H1 (cell line): ENCODE measurements at regions not wholly inside any gene's neighbourhood (a gene's known extent, or its start where the extent isn't known, plus 50 kb on each side); places are given as distances from the start of the nearest gene placed in this dataset.

Source experiments
- CTCF ChIA-PET: fragments of 300-600 bp; sonication (Branson Sonifier 250); formaldehyde crosslinking; loops from one replicate; lab custom pipeline; 2021; ENCODE audit not compliant: partially characterized antibody; lab: Charles Lee
- POLR2A ChIA-PET: fragments of 300-600 bp; sonication (Branson Sonifier 250); formaldehyde crosslinking; loops from one replicate; lab custom pipeline; 2021; ENCODE audit warnings: inconsistent platforms; ENCODE audit not compliant: partially characterized antibody; lab: Charles Lee
- DNase-seq, 2 experiments: peaks; one replicate each; pipeline versions ENCODE4 v3.0.0 to v3.0.0-alpha.2; 2010 to 2022; ENCODE audit warnings: low spot score in 2 of 2, low read depth in 1 of 2, mixed read lengths in 1 of 2
- FAIRE-seq: peaks from 2 replicates; lab custom pipeline; 2011; peaks lifted over from hg19 to GRCh38; lab: Jason Lieb, UNC
- H2AFZ ChIP-seq: 2 replicates; pipeline ENCODE4 v1.8.1; 2012; ENCODE audit warnings: low read length, inconsistent platforms
- H2AK5ac ChIP-seq: 2 replicates; pipeline ENCODE4 v1.6.1; 2013; ENCODE audit warnings: low read depth, low read length
- H2BK120ac ChIP-seq: replicated peaks from 2 replicates; pipeline ENCODE3; 2013; ENCODE audit warnings: low read depth, low read length, inconsistent platforms
- H2BK12ac ChIP-seq: 2 replicates; pipeline ENCODE4 v1.6.1; 2013; ENCODE audit warnings: low read depth, low read length
- H2BK15ac ChIP-seq: 2 replicates; pipeline ENCODE4 v1.6.1; 2013; ENCODE audit warnings: low read length
- H2BK20ac ChIP-seq: 2 replicates; pipeline ENCODE4 v1.6.1; 2013; ENCODE audit warnings: low read length
- H2BK5ac ChIP-seq: 2 replicates; pipeline ENCODE4 v1.6.1; 2013; ENCODE audit warnings: low read depth, low read length
- H3K14ac ChIP-seq: 2 replicates; pipeline ENCODE4 v1.6.1; 2013; ENCODE audit warnings: inconsistent platforms; ENCODE audit not compliant: insufficient read length
- H3K18ac ChIP-seq: 2 replicates; pipeline ENCODE4 v1.6.1; 2013; ENCODE audit warnings: low read length; ENCODE audit errors: extremely low read depth
- H3K23ac ChIP-seq: 2 replicates; pipeline ENCODE4 v1.6.1; 2013; ENCODE audit warnings: inconsistent platforms; ENCODE audit not compliant: insufficient read length
- H3K23me2 ChIP-seq: 2 replicates; pipeline ENCODE4 v1.6.1; 2013; ENCODE audit warnings: low read depth, low read length
- H3K27ac ChIP-seq: 2 replicates; pipeline ENCODE4 v1.6.1; 2011; ENCODE audit warnings: low read depth, low read length, inconsistent platforms
- H3K27me3 ChIP-seq, 4 experiments: replicated peaks in 1 of 4; 1 replicate in 1 of 4; 2 replicates in 3 of 4; pipeline versions ENCODE4 v1.6.1 to v1.8.1; 2011 to 2013; ENCODE audit warnings: low read length in 3 of 4, mild to moderate bottlenecking in 3 of 4, inconsistent platforms in 2 of 4, mixed read lengths in 2 of 4, moderate library complexity in 1 of 4; ENCODE audit not compliant: control insufficient read depth in 3 of 4, insufficient read depth in 3 of 4; ENCODE audit errors: extremely low read depth in 1 of 4
- H3K36me3 ChIP-seq, 4 experiments: 2 replicates each; pipeline versions ENCODE4 v1.6.1 to v1.8.1; 2011 to 2013; ENCODE audit warnings: mild to moderate bottlenecking in 4 of 4, low read length in 3 of 4, moderate library complexity in 2 of 4, control low read depth in 1 of 4, inconsistent platforms in 1 of 4; ENCODE audit not compliant: insufficient read depth in 4 of 4, control insufficient read depth in 2 of 4
- H3K4ac ChIP-seq: replicated peaks from 2 replicates; pipeline ENCODE3; 2013; ENCODE audit warnings: low read length, low read depth, mixed read lengths, inconsistent platforms; ENCODE audit not compliant: insufficient read length
- H3K4me1 ChIP-seq, 4 experiments: replicated peaks in 1 of 4; 1 replicate in 1 of 4; 2 replicates in 3 of 4; pipeline versions ENCODE4 v1.6.1 to v1.8.1; 2011 to 2013; ENCODE audit warnings: low read length in 3 of 4, inconsistent platforms in 2 of 4, mixed read lengths in 1 of 4; ENCODE audit not compliant: insufficient read depth in 4 of 4, control insufficient read depth in 3 of 4
- H3K4me2 ChIP-seq, 2 experiments: 2 replicates each; pipeline versions ENCODE4 v1.6.1 to v1.8.1; 2011 to 2013; ENCODE audit warnings: low read depth in 2 of 2, low read length in 2 of 2, control low read depth in 1 of 2, inconsistent platforms in 1 of 2, mild to moderate bottlenecking in 1 of 2; ENCODE audit not compliant: insufficient read depth in 1 of 2
- H3K4me3 ChIP-seq, 4 experiments: fragments of 200-600, 300-600 bp in 1 of 4; sonication (generic), shearing (Covaris generic), sonication (Bioruptor Twin) in 1 of 4; 2 replicates each; pipeline versions ENCODE4 v1.5.1 to v1.8.1; 2011 to 2016; ENCODE audit warnings: low read length in 4 of 4, low read depth in 3 of 4, control low read depth in 2 of 4, inconsistent platforms in 2 of 4, mild to moderate bottlenecking in 2 of 4, mixed read lengths in 1 of 4, moderate library complexity in 1 of 4; ENCODE audit not compliant: insufficient read depth in 2 of 4; ENCODE audit errors: extremely low read depth in 1 of 4
- H3K56ac ChIP-seq: replicated peaks from 2 replicates; pipeline ENCODE3; 2013; ENCODE audit warnings: low read depth, mild to moderate bottlenecking, mixed read lengths, low read length, inconsistent platforms; ENCODE audit not compliant: insufficient read length
- H3K79me1 ChIP-seq: 2 replicates; pipeline ENCODE4 v1.6.1; 2013; ENCODE audit warnings: low read depth, low read length, control low read depth
- H3K79me2 ChIP-seq, 2 experiments: 2 replicates each; pipeline versions ENCODE4 v1.6.1 to v1.8.1; 2012 to 2013; ENCODE audit warnings: low read length in 2 of 2, mild to moderate bottlenecking in 2 of 2, inconsistent platforms in 1 of 2; ENCODE audit not compliant: insufficient read depth in 2 of 2, control insufficient read depth in 1 of 2
- H3K9ac ChIP-seq, 4 experiments: replicated peaks in 1 of 4; 1 replicate in 1 of 4; 2 replicates in 3 of 4; pipeline versions ENCODE4 v1.6.1 to v1.8.1; 2011 to 2013; ENCODE audit warnings: low read depth in 3 of 4, low read length in 3 of 4, control low read depth in 2 of 4, mild to moderate bottlenecking in 2 of 4, moderate library complexity in 2 of 4, inconsistent platforms in 1 of 4; ENCODE audit errors: extremely low read depth in 1 of 4
- H3K9me3 ChIP-seq, 2 experiments: 2 replicates each; pipeline versions ENCODE4 v1.6.1 to v1.8.1; 2012 to 2013; ENCODE audit warnings: mild to moderate bottlenecking in 2 of 2, moderate library complexity in 2 of 2, control low read depth in 1 of 2, inconsistent platforms in 1 of 2, low read depth in 1 of 2, low read length in 1 of 2, mixed read lengths in 1 of 2; ENCODE audit not compliant: insufficient read depth in 2 of 2
- H4K20me1 ChIP-seq, 2 experiments: replicated peaks in 1 of 2; 2 replicates each; pipeline versions ENCODE3 to v1.8.1; 2011 to 2013; ENCODE audit warnings: inconsistent platforms in 2 of 2, low read length in 2 of 2, mild to moderate bottlenecking in 1 of 2; ENCODE audit not compliant: insufficient read depth in 2 of 2, control insufficient read depth in 1 of 2
- H4K5ac ChIP-seq: 2 replicates; pipeline ENCODE4 v1.6.1; 2013; ENCODE audit warnings: low read length, low read depth, mixed read lengths, inconsistent platforms; ENCODE audit not compliant: insufficient read length
- H4K8ac ChIP-seq: 2 replicates; pipeline ENCODE4 v1.8.0; 2013; ENCODE audit warnings: mild to moderate bottlenecking, moderate library complexity, low read length, inconsistent platforms; ENCODE audit not compliant: insufficient read depth; ENCODE audit errors: extremely low read depth
- H4K91ac ChIP-seq: replicated peaks from 2 replicates; pipeline ENCODE3; 2013; ENCODE audit warnings: low read length, mixed read lengths, inconsistent platforms; ENCODE audit not compliant: insufficient read length
- CEBPB ChIP-seq: IDR thresholded peaks from 2 replicates; pipeline ENCODE4 v1.6.1; 2012; ENCODE audit warnings: low read depth, low read length
- CHD1 ChIP-seq: IDR thresholded peaks from 2 replicates; pipeline ENCODE4 v1.6.1; 2012; ENCODE audit warnings: low read depth, low read length, improper control_type of control experiment
- EGR1 ChIP-seq: IDR thresholded peaks from 2 replicates; pipeline ENCODE4 v1.6.1; 2011; ENCODE audit warnings: low read depth, low read length, borderline replicate concordance
- SAP30 ChIP-seq: fragments of 300-600 bp; sonication (generic); IDR thresholded peaks from 2 replicates; pipeline ENCODE4 v1.7.1; 2012; ENCODE audit warnings: low read length, moderate library complexity, mild to moderate bottlenecking, inconsistent platforms; ENCODE audit not compliant: insufficient read depth, insufficient replicate concordance

DNA sequence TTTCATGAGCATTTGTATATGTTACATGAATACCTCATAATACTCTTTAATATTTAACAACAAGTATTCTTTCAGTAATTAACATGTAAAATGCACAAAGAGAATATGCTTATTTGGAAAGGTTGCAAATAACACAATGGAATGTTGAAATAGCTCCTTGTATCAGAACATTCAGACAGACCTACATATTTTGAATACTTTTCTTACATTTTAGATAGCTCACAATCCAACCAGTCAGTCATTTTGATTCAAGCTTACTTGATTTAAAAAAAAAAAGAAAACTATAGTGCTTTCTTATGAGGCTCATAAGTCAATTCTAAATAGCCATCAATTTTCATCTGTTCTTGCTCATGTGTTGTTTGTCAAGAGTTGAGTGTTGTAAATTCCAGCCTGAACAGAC, 518.8 kb downstream of the ADGRL2 start:
- Histone ChIP-seq H3K56ac (no peak overlapping the region), H2BK120ac (no peak overlapping the region), H3K4ac (no peak overlapping the region), H3K4me3 (no peak overlapping the region), H2AFZ (no peak overlapping the region), H3K79me2 (no peaks in the 10 kb centered on the region), H2BK5ac (no peak overlapping the region), H2BK12ac (no peak overlapping the region), H4K20me1 (no peaks in the 10 kb centered on the region), H3K79me1 (no peaks in the 10 kb centered on the region), H3K23me2 (no peaks in the 10 kb centered on the region), H3K23ac (no peak overlapping the region), H3K14ac (no peak overlapping the region), H2BK20ac (no peak overlapping the region), H3K4me1 (no peaks in the 10 kb centered on the region), H3K4me2 (no peak overlapping the region), H2AK5ac (no peak overlapping the region), H3K9ac (no peak overlapping the region), H2BK15ac (no peak overlapping the region), H3K18ac (no peak overlapping the region), H4K8ac (no peak overlapping the region), H3K36me3 (no peaks in the 10 kb centered on the region; a peak in 1 of 8 replicates), H4K91ac (no peak overlapping the region), H4K5ac (no peak overlapping the region), H3K27ac (no peak overlapping the region), H3K27me3 (no peaks in the 10 kb centered on the region), H3K9me3 (no peaks in the 10 kb centered on the region)
- no peak for DNase-seq
- no peak for FAIRE-seq
- CTCF ChIA-PET: no interaction called here
- POLR2A ChIA-PET: interaction anchor here (1.2 kb wide), 1 partner anchor 167 kb away, joined by 3 read pairs; no protein-coding TSS in a partner anchor
- TF ChIP-seq CEBPB (no peak), EGR1 (no peak), CHD1 (no peak), SAP30 (no peak)
